ENCODE measurements at regions not wholly inside any gene's neighbourhood (a gene's known extent, or its start where the extent isn't known, plus 50 kb on each side); places are given as distances from the start of the nearest gene placed in this dataset.

GRCh38 chr11:71066311-71066710 is 186.1 kb downstream of the SHANK2 start:
- no peak overlapping the region for H3K4me3 ChIP-seq (ENCODE audit: low read depth, low read length)
- DNase-seq (ENCODE audit: low read depth), result no peak
- TF ChIP-seq CTCF (IDR thresholded peaks at IDR 0.05; ENCODE audit: insufficient read depth, low read depth, low read length), result no peak

- no peak for TF ChIP-seq CTCF (IDR thresholded peaks at IDR 0.05; ENCODE audit: insufficient read depth, low read depth, low read length)
- DNase-seq (ENCODE audit: low read depth), result no peak
- no peak overlapping the region for H3K4me3 ChIP-seq (ENCODE audit: low read depth, low read length)
Observed at GRCh38 chr11:71065841-71066240, 186.5 kb downstream of the SHANK2 start.

GRCh38 chr11:71064702-71065515 is 187.5 kb downstream of the SHANK2 start:
- no peak overlapping the region for H3K4me3 ChIP-seq (ENCODE audit: low read depth, low read length)
- DNase-seq (ENCODE audit: low read depth), result no peak
- TF ChIP-seq CTCF (IDR thresholded peaks at IDR 0.05; ENCODE audit: insufficient read depth, low read depth, low read length), result no peak

GRCh38 chr11:71064183-71064582 is 188.2 kb downstream of the SHANK2 start:
- no peak for DNase-seq (ENCODE audit: low read depth)
- no peak for TF ChIP-seq CTCF (IDR thresholded peaks at IDR 0.05; ENCODE audit: insufficient read depth, low read depth, low read length)
- H3K4me3 ChIP-seq (ENCODE audit: low read depth, low read length), result no peak overlapping the region

GRCh38 chr11:71063129-71063528 is 189.2 kb downstream of the SHANK2 start:
- DNase-seq (ENCODE audit: low read depth), result no peak
- no peak for TF ChIP-seq CTCF (IDR thresholded peaks at IDR 0.05; ENCODE audit: insufficient read depth, low read depth, low read length)
- H3K4me3 ChIP-seq (ENCODE audit: low read depth, low read length), result no peak overlapping the region

- no peak overlapping the region for H3K4me3 ChIP-seq (ENCODE audit: low read depth, low read length)
- no peak for DNase-seq (ENCODE audit: low read depth)
- no peak for TF ChIP-seq CTCF (IDR thresholded peaks at IDR 0.05; ENCODE audit: insufficient read depth, low read depth, low read length)
Observed at GRCh38 chr11:71062199-71062598, 190.2 kb downstream of the SHANK2 start.

- DNase-seq (ENCODE audit: low read depth), result no peak
- TF ChIP-seq CTCF (IDR thresholded peaks at IDR 0.05; ENCODE audit: insufficient read depth, low read depth, low read length), result no peak
- no peak overlapping the region for H3K4me3 ChIP-seq (ENCODE audit: low read depth, low read length)
Observed at GRCh38 chr11:71060391-71060791, 192.0 kb downstream of the SHANK2 start.

All from fibroblast of villous mesenchyme (primary cell).